ENCODE measurements at regions not wholly inside any gene's neighbourhood (a gene's known extent, or its start where the extent isn't known, plus 50 kb on each side); places are given as distances from the start of the nearest gene placed in this dataset.

DNA sequence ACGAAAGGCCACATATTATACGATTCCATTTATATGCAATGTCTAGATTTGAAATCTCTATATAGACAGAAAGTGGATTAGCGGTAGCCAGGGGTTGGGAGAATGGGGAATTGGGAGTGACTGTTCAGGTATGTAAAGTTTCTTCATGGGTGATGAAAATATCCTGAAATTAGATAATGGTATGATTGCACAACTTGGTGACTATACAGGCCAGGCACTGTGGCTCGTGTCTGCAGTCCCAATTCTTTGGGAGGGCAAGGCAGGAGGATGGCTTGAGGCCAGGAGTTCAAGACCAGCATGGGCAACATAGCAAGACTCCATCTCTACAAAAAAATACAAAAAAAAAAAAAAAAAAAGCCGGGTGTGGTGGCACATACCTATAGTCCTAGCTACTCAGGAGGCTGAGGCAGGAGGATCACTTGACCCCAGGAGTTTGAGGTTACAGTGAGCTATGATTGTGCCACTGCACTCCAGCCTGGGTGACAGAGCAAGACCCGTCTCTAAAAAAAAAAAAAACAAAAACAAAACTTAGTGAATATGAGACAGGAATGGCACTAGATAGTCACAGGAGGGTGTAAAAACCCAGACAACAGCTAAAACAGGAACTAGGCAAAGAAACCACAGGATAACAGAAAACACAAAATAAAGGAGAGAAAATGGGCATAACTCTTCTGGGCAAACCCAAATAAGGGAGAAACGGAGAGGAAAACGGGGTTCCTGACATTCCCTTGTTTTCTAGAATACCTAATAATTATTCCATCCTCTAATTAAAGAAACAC lies 72.1 kb upstream of the ZNF618 start:
- H3K9me3 Mint-ChIP-seq (ENCODE audit: unreplicated experiment): peaks cover 4% of the 10 kb centered on the region
- no peak overlapping the region for H2AFZ ChIP-seq (ENCODE audit: low read depth, low read length)
- H3K9ac ChIP-seq (ENCODE audit: low read length): no peak overlapping the region
- no peaks in the 10 kb centered on the region for H3K36me3 Mint-ChIP-seq (ENCODE audit: low read depth, unreplicated experiment)
- DNase-seq (ENCODE audit: low read depth) (no peak), FAIRE-seq (no peak)
- H3K27ac Mint-ChIP-seq (ENCODE audit: unreplicated experiment): no peak overlapping the region
- peaks cover 8% of the 10 kb centered on the region for H3K27me3 Mint-ChIP-seq (ENCODE audit: low read depth, unreplicated experiment)
- no peak overlapping the region for H3K4me3 Mint-ChIP-seq (ENCODE audit: unreplicated experiment)
- H3K27ac ChIP-seq (ENCODE audit: low read depth, low read length): no peak overlapping the region
- peaks cover 5% of the 10 kb centered on the region for H3K4me1 ChIP-seq (ENCODE audit: insufficient read depth, low read length)
- no peaks in the 10 kb centered on the region for H3K9me3 ChIP-seq (ENCODE audit: insufficient read depth, low read depth, low read length)
- no peak overlapping the region for H3K4me2 ChIP-seq (ENCODE audit: low read length)
- H3K36me3 ChIP-seq (ENCODE audit: insufficient read depth, low read length): no peaks in the 10 kb centered on the region
- no peaks in the 10 kb centered on the region for H3K27me3 ChIP-seq (ENCODE audit: insufficient read depth, low read length)
- H3K4me3 ChIP-seq (ENCODE audit: insufficient read depth, low read depth, low read length): no peak overlapping the region
- H3K4me1 Mint-ChIP-seq (ENCODE audit: low read depth, unreplicated experiment): peaks cover 7% of the 10 kb centered on the region
- TF ChIP-seq, protein P1, sequence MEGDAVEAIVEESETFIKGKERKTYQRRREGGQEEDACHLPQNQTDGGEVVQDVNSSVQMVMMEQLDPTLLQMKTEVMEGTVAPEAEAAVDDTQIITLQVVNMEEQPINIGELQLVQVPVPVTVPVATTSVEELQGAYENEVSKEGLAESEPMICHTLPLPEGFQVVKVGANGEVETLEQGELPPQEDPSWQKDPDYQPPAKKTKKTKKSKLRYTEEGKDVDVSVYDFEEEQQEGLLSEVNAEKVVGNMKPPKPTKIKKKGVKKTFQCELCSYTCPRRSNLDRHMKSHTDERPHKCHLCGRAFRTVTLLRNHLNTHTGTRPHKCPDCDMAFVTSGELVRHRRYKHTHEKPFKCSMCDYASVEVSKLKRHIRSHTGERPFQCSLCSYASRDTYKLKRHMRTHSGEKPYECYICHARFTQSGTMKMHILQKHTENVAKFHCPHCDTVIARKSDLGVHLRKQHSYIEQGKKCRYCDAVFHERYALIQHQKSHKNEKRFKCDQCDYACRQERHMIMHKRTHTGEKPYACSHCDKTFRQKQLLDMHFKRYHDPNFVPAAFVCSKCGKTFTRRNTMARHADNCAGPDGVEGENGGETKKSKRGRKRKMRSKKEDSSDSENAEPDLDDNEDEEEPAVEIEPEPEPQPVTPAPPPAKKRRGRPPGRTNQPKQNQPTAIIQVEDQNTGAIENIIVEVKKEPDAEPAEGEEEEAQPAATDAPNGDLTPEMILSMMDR (IDR thresholded peaks at IDR 0.05; ENCODE audit: insufficient read depth, low read depth, low read length): no peak
- TF ChIP-seq EZH2 (IDR thresholded peaks at IDR 0.05; ENCODE audit: insufficient read depth, low read length): no peak
- H4K20me1 ChIP-seq (ENCODE audit: insufficient read depth, low read length): no peaks in the 10 kb centered on the region
- H3K79me2 ChIP-seq (ENCODE audit: insufficient read depth, low read length): no peaks in the 10 kb centered on the region

DNA sequence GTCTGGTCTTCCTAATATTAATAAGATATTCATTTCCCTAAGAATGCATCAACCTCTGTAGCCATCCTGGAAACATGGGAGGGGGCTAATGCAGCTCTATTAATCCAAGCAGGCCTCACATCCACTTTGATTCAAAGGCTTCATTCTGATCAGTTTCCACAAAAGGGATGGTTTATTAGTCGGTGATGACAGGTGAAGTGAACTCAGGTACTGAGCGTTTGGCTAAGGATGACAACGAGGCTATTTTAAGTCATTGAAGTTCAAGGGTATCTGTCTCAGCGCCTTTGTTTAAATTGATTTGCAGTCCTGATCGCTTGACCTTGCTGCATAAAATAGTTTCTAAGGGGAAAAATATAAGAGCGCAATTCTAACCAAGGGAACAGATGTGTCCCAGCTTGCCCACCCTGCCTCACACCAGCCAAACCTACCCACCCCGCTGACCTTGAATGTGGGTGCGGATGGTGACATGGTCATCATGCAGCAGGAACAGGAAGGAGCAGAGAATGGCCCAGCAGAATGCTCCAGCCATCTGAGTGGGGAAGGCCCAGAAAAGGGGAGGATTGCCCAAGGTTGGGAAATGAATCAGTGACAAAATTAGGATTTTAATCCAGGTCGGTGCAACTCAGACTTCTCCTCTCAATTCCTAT lies 70.5 kb upstream of the ZNF618 start:
- Histone ChIP-seq H3K4me2 (ENCODE audit: low read length) (no peak overlapping the region), H3K4me1 (ENCODE audit: insufficient read depth, low read length) (peaks cover 5% of the 10 kb centered on the region), H3K79me2 (ENCODE audit: insufficient read depth, low read length) (no peaks in the 10 kb centered on the region), H3K27me3 (ENCODE audit: insufficient read depth, low read length) (no peaks in the 10 kb centered on the region), H2AFZ (ENCODE audit: low read depth, low read length) (no peak overlapping the region), H3K36me3 (ENCODE audit: insufficient read depth, low read length) (no peaks in the 10 kb centered on the region), H4K20me1 (ENCODE audit: insufficient read depth, low read length) (no peaks in the 10 kb centered on the region), H3K27ac (ENCODE audit: low read depth, low read length) (no peak overlapping the region), H3K9me3 (ENCODE audit: insufficient read depth, low read depth, low read length) (no peaks in the 10 kb centered on the region), H3K9ac (ENCODE audit: low read length) (no peak overlapping the region), H3K4me3 (ENCODE audit: insufficient read depth, low read depth, low read length) (no peak overlapping the region)
- Mint-ChIP-seq H3K36me3 (ENCODE audit: low read depth, unreplicated experiment) (no peaks in the 10 kb centered on the region), H3K4me1 (ENCODE audit: low read depth, unreplicated experiment) (peaks cover 7% of the 10 kb centered on the region), H3K9me3 (ENCODE audit: unreplicated experiment) (peaks cover 4% of the 10 kb centered on the region), H3K27me3 (ENCODE audit: low read depth, unreplicated experiment) (peaks cover 5% of the 10 kb centered on the region), H3K27ac (ENCODE audit: unreplicated experiment) (no peak overlapping the region), H3K4me3 (ENCODE audit: unreplicated experiment) (no peak overlapping the region)
- TF ChIP-seq, protein P1 (IDR thresholded peaks at IDR 0.05; ENCODE audit: insufficient read depth, low read depth, low read length): no peak
- no peak for TF ChIP-seq EZH2 (IDR thresholded peaks at IDR 0.05; ENCODE audit: insufficient read depth, low read length)
- no peak for DNase-seq (ENCODE audit: low read depth)
- FAIRE-seq: no peak

Data from astrocyte (in vitro differentiated cells and primary cell).